ENCODE measurements at regions not wholly inside any gene's neighbourhood (a gene's known extent, or its start where the extent isn't known, plus 50 kb on each side); places are given as distances from the start of the nearest gene placed in this dataset.

DNA sequence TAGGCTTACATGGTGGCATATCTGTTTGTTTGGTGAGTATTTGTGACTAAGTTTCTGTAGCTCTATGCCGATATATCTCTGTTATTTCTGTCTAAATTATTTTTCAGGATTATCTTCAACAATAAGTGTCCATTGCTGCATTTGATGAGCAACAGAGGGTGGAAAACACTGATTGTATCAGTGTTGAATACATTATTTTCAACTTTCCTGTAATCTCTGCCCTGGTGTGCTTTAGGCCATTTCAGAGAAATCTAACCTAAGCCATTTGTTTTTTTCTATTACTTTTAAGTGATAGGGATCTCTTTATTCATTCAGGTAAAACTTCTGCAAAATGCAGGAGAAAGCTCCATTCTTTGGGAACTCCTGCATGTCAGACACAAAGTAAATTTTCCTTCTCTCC, 654.5 kb downstream of the RNF144A start:
- H3K27ac ChIP-seq, result no peak overlapping the region
- H3K36me3 ChIP-seq, result no peaks in the 10 kb centered on the region
- no peaks in the 10 kb centered on the region for H3K27me3 ChIP-seq
- H3K9me3 ChIP-seq, result no peaks in the 10 kb centered on the region
- 97 to 100% methylated on average over 1 of the region's 1 CpG for WGBS, 2 donors
- H3K4me3 ChIP-seq, result no peak overlapping the region
- no peak for FAIRE-seq
- intact Hi-C loops (cut with DNase I), result no loop called here
- no peak for DNase-seq
- TF ChIP-seq, protein P1, sequence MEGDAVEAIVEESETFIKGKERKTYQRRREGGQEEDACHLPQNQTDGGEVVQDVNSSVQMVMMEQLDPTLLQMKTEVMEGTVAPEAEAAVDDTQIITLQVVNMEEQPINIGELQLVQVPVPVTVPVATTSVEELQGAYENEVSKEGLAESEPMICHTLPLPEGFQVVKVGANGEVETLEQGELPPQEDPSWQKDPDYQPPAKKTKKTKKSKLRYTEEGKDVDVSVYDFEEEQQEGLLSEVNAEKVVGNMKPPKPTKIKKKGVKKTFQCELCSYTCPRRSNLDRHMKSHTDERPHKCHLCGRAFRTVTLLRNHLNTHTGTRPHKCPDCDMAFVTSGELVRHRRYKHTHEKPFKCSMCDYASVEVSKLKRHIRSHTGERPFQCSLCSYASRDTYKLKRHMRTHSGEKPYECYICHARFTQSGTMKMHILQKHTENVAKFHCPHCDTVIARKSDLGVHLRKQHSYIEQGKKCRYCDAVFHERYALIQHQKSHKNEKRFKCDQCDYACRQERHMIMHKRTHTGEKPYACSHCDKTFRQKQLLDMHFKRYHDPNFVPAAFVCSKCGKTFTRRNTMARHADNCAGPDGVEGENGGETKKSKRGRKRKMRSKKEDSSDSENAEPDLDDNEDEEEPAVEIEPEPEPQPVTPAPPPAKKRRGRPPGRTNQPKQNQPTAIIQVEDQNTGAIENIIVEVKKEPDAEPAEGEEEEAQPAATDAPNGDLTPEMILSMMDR (IDR thresholded peaks at IDR 0.05), result no peak
- no peak for ATAC-seq
- no peaks in the 10 kb centered on the region for H3K4me1 ChIP-seq

DNA sequence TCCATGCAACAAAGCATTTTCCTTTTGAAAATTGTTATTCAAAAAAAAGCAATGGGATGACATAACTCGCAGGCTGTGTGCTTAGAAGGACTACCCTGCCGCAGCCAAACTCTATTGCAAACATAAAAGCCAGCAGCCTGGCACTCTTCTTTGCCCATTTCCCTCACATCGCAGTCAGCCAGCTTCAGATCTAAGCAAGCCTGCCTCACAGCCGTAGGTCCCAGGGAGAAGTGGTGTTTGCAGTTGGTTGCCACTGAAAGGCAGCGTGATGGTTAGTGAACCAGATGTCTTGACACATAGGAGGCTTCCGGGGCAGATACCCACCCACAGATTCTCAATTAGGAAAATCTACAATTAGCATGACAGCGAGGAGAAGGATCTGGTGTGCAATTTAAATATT, 655.2 kb downstream of the RNF144A start:
- 83 to 87% methylated on average over 7 of the region's 7 CpGs for WGBS, 2 donors
- no peak overlapping the region for H3K4me3 ChIP-seq
- no peaks in the 10 kb centered on the region for H3K4me1 ChIP-seq
- FAIRE-seq, result no peak
- H3K9me3 ChIP-seq, result no peaks in the 10 kb centered on the region
- TF ChIP-seq, protein P1 (IDR thresholded peaks at IDR 0.05), result no peak
- no peaks in the 10 kb centered on the region for H3K27me3 ChIP-seq
- no peak for DNase-seq
- ATAC-seq, result no peak
- no peak overlapping the region for H3K27ac ChIP-seq
- no peaks in the 10 kb centered on the region for H3K36me3 ChIP-seq
- intact Hi-C loops (cut with DNase I), result no loop called here

DNA sequence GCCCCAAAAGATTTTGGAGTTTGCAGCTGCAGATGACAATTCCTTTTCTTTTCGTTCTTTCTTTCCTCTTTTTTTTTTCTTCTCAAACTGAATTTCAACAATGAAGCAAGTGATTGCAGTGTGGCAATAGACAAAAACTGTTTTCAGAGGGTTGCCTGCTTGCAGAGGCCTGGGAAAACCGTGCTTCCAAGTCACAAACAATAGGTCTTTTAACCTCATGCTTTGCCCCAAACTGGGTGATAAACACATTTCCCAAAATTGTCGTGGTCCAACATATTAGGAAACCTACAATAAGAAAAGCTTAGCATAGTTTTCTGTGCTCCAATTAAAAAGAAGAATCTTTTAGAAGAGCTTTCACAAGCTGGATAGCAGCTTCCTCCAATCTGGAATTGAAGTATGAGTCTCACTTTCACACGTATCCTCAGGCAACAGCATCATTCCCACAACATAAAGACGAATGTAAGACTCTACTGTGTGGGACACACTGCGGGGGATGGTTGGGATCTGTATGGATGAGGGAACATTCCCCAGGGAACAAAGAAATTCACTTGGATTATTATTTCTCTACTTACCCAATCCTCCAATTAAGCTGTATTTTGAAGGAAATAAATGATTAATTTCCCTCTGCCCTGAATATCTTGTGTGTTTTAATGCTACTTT, 656.1 kb downstream of the RNF144A start:
- H3K4me1 ChIP-seq, result no peaks in the 10 kb centered on the region
- no peak for ATAC-seq
- FAIRE-seq, result no peak
- H3K36me3 ChIP-seq, result no peaks in the 10 kb centered on the region
- TF ChIP-seq, protein P1 (IDR thresholded peaks at IDR 0.05), result no peak
- WGBS, 2 donors, result 58 to 74% methylated on average over 6 of the region's 6 CpGs
- H3K9me3 ChIP-seq, result no peaks in the 10 kb centered on the region
- no peak for DNase-seq
- intact Hi-C loops (cut with DNase I), result no loop called here
- no peak overlapping the region for H3K27ac ChIP-seq
- H3K27me3 ChIP-seq, result no peaks in the 10 kb centered on the region
- no peak overlapping the region for H3K4me3 ChIP-seq

DNA sequence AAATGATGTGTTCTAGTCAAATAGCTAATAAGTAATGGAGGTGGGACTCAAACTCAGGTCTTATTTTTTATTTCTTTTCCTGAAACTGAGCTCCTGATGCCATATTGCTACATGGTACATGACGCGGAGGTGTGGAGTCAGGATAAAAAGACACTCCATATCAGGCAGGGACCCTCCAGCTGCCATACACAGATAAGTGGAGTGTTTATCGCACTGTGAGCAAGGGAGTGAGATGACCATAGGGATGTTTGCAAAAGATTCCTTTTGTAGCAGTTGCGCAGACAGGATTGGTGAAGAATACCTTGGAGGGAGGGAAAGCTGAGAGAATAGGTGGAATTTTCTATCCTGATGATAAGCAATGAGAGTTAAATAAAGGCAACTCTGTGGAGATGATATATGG, 657.2 kb downstream of the RNF144A start:
- no peak for DNase-seq
- no peaks in the 10 kb centered on the region for H3K36me3 ChIP-seq
- no peak overlapping the region for H3K27ac ChIP-seq
- 77 to 84% methylated on average over 4 of the region's 4 CpGs for WGBS, 2 donors
- intact Hi-C loops (cut with DNase I), result no loop called here
- H3K27me3 ChIP-seq, result no peaks in the 10 kb centered on the region
- no peak overlapping the region for H3K4me3 ChIP-seq
- no peak for FAIRE-seq
- TF ChIP-seq, protein P1 (IDR thresholded peaks at IDR 0.05), result no peak
- no peaks in the 10 kb centered on the region for H3K9me3 ChIP-seq
- H3K4me1 ChIP-seq, result no peaks in the 10 kb centered on the region
- ATAC-seq, result no peak

DNA sequence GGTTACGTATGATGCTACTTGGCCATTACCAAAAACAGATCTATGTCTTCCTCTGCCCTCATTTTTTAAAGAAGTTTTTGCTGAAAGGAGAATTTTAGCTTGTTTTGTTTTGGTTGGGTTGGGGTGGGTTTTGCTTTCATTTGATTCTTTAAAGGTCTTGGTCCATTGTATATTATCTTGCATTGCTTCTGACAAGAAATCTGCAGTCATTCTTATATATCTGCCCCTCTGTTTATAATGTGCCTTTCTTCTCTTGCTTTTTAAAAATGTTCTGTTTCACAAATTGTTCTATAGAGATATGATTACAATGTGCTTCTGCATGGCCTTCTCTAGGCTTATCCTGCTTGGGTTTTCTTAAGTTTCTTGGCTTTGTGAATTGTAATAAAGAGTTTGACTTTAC, 660.6 kb downstream of the RNF144A start:
- intact Hi-C loops (cut with DNase I), result no loop called here
- no peaks in the 10 kb centered on the region for H3K27me3 ChIP-seq
- H3K36me3 ChIP-seq, result no peaks in the 10 kb centered on the region
- 97 to 100% methylated on average over 1 of the region's 1 CpG for WGBS, 2 donors
- H3K9me3 ChIP-seq, result no peaks in the 10 kb centered on the region
- H3K4me3 ChIP-seq, result no peak overlapping the region
- TF ChIP-seq, protein P1 (IDR thresholded peaks at IDR 0.05), result no peak
- no peaks in the 10 kb centered on the region for H3K4me1 ChIP-seq
- FAIRE-seq, result no peak
- H3K27ac ChIP-seq, result no peak overlapping the region
- no peak for ATAC-seq
- DNase-seq, result no peak
